A673 (cell line): ENCODE measurements at regions not wholly inside any gene's neighbourhood (a gene's known extent, or its start where the extent isn't known, plus 50 kb on each side); places are given as distances from the start of the nearest gene placed in this dataset.

Source experiments
- BruUV-seq: library from RNA; stranded (reverse); fragments of 400-500 nt; replicated peaks from 2 replicates; lab custom pipeline; 2021; lab: Mats Ljungman, UMichigan
- CTCF ChIA-PET: fragments of 300-600 bp; sonication (Branson Sonifier 250); formaldehyde crosslinking; loops from one replicate; lab custom pipeline; 2022; ENCODE audit warnings: antibody characterized with exemption; lab: Charles Lee
- POLR2A ChIA-PET: fragments of 300-600 bp; sonication (Branson Sonifier 250); formaldehyde crosslinking; loops from one replicate; lab custom pipeline; 2022; ENCODE audit warnings: antibody characterized with exemption; ENCODE audit not compliant: low non-redundant PET; lab: Charles Lee
- DNase-seq: peaks from one replicate; pipeline ENCODE4 v3.0.0-alpha.2; 2015; ENCODE audit warnings: low spot score
- H3K27ac ChIP-seq: fragments of 200-600 bp; sonication (generic); 2 replicates; pipeline ENCODE4 v1.5.1; 2016; ENCODE audit warnings: mixed run types, low read depth, mild to moderate bottlenecking, mixed read lengths, antibody characterized with exemption, low read length; ENCODE audit not compliant: poor library complexity, severe bottlenecking
- H3K27me3 ChIP-seq: fragments of 200-600 bp; sonication (generic); replicated peaks from 2 replicates; pipeline ENCODE4 v1.6.1; 2017; ENCODE audit warnings: mixed run types, low read depth, mild to moderate bottlenecking, mixed read lengths, antibody characterized with exemption, low read length; ENCODE audit not compliant: insufficient read depth, poor library complexity
- H3K36me3 ChIP-seq: fragments of 200-600 bp; sonication (generic); 2 replicates; pipeline ENCODE4 v1.6.1; 2016; ENCODE audit warnings: mixed run types, mild to moderate bottlenecking, mixed read lengths, antibody characterized with exemption, low read length; ENCODE audit not compliant: insufficient read depth, poor library complexity, severe bottlenecking
- H3K4me1 ChIP-seq: fragments of 200-600 bp; sonication (generic); 2 replicates; pipeline ENCODE4 v1.6.1; 2017; ENCODE audit warnings: mixed run types, mild to moderate bottlenecking, mixed read lengths, antibody characterized with exemption, low read length; ENCODE audit not compliant: insufficient read depth, poor library complexity, severe bottlenecking
- H3K4me3 ChIP-seq: fragments of 200-600 bp; sonication (generic); 2 replicates; pipeline ENCODE4 v1.5.1; 2016; ENCODE audit warnings: low read depth, mixed run types, mild to moderate bottlenecking, mixed read lengths, low read length; ENCODE audit not compliant: poor library complexity, severe bottlenecking
- H3K9me3 ChIP-seq: fragments of 200-600 bp; sonication (generic); 2 replicates; pipeline ENCODE4 v1.6.1; 2016; ENCODE audit warnings: mixed run types, low read depth, mild to moderate bottlenecking, mixed read lengths, antibody characterized with exemption, low read length; ENCODE audit not compliant: poor library complexity, severe bottlenecking
- EZH2 ChIP-seq: fragments of 200-600 bp; sonication (generic); IDR thresholded peaks from 2 replicates; pipeline ENCODE4 v1.6.1; 2017; ENCODE audit warnings: borderline replicate concordance, low read depth, mild to moderate bottlenecking, mixed read lengths, antibody characterized with exemption, low read length; ENCODE audit not compliant: poor library complexity, severe bottlenecking
- intact Hi-C: fragments of 100-400 bp; cut with micrococcal nuclease; formaldehyde crosslinking; loops from one replicate; pipeline ENCODE4 v1.10.0; 2022; ENCODE audit not compliant: unreplicated experiment
- TF ChIP-seq, protein P1 (sequence below): fragments of 300-800, 200-600 bp; sonication (generic); conservative IDR thresholded peaks from 2 replicates; pipeline ENCODE4 v1.5.1; 2017; ENCODE audit warnings: low read depth, mild to moderate bottlenecking, antibody characterized with exemption, low read length, moderate library complexity, mixed read lengths

DNA sequence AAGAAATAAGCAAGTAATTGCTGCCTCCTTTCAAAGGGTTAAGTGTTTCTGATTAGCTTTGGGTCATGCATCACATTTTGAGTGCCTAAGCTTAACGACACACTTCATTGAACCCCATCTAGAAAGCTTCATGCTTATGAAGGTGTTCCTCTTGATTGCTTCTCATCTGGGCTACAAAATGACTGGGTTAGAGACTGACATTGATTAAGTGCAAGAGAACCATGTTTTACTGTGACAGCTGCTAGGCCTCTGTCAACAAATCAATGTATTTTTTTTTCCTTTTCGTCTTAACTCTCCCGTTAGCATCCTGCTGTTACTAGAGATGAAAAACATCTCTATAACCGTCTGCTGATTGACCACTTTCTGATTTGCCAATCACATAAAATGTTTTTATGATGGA is 725.0 kb downstream of the TLE1 start:
- intact Hi-C loops, result no loop called here
- H3K36me3 ChIP-seq, result no peaks in the 10 kb centered on the region
- CTCF ChIA-PET, result no interaction called here
- no peaks in the 10 kb centered on the region for H3K27me3 ChIP-seq
- no peaks in the 10 kb centered on the region for H3K4me1 ChIP-seq
- no peak for DNase-seq
- H3K4me3 ChIP-seq, result no peak overlapping the region
- no peak overlapping the region for H3K27ac ChIP-seq
- no TSS peak for BruUV-seq
- TF ChIP-seq EZH2, result no peak
- TF ChIP-seq, protein P1, sequence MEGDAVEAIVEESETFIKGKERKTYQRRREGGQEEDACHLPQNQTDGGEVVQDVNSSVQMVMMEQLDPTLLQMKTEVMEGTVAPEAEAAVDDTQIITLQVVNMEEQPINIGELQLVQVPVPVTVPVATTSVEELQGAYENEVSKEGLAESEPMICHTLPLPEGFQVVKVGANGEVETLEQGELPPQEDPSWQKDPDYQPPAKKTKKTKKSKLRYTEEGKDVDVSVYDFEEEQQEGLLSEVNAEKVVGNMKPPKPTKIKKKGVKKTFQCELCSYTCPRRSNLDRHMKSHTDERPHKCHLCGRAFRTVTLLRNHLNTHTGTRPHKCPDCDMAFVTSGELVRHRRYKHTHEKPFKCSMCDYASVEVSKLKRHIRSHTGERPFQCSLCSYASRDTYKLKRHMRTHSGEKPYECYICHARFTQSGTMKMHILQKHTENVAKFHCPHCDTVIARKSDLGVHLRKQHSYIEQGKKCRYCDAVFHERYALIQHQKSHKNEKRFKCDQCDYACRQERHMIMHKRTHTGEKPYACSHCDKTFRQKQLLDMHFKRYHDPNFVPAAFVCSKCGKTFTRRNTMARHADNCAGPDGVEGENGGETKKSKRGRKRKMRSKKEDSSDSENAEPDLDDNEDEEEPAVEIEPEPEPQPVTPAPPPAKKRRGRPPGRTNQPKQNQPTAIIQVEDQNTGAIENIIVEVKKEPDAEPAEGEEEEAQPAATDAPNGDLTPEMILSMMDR, result no peak
- no peaks in the 10 kb centered on the region for H3K9me3 ChIP-seq
- POLR2A ChIA-PET, result no interaction called here

DNA sequence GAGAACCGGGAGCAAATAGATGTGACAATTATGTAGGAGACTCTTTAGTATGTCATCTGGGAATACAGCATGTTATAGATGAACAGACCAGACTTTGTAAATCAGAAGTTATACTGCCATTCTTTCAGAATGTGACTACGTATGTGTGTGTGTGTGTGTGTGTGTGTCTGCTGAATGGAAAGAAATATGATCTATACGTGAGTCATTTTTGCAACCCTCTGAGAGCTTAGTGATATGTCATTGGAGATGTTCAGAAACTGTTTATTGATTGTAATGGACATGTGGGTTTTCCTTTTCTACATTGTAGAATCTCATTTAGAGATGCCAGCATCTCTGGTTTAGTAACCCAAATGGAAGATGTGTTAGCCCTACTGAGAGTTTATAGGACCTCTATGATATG is 731.5 kb downstream of the TLE1 start:
- Histone ChIP-seq H3K4me3 (no peak overlapping the region), H3K36me3 (no peaks in the 10 kb centered on the region), H3K27ac (no peak overlapping the region), H3K9me3 (no peaks in the 10 kb centered on the region), H3K4me1 (no peaks in the 10 kb centered on the region), H3K27me3 (no peaks in the 10 kb centered on the region)
- no peak for DNase-seq
- no TSS peak for BruUV-seq
- intact Hi-C loops, result no loop called here
- CTCF ChIA-PET, result no interaction called here
- TF ChIP-seq, protein P1, result no peak
- no peak for TF ChIP-seq EZH2
- POLR2A ChIA-PET, result no interaction called here

DNA sequence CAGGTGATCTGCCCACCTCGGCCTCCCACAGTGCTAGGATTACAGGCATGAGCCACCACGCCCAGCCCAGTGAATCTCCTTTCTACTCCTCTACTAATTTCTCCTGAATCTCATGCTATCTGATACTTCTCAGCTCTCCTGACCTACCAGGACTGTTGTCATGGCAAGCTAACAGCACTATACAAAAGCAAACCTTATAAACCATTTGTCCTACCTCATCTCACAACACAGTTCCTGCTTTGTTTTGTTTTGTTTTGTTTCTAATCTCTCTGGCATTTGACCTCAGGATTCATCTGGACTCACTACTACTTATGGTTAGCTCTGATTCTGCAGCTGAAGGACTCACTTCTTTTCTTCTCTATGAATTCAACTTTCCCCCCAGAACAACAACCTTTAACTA is 734.8 kb downstream of the TLE1 start:
- H3K36me3 ChIP-seq, result no peaks in the 10 kb centered on the region
- ChIA-PET CTCF (no interaction called here), POLR2A (no interaction called here)
- no peak overlapping the region for H3K27ac ChIP-seq
- no peak for DNase-seq
- TF ChIP-seq, protein P1, result no peak
- no peak for TF ChIP-seq EZH2
- no peaks in the 10 kb centered on the region for H3K4me1 ChIP-seq
- H3K27me3 ChIP-seq, result no peaks in the 10 kb centered on the region
- H3K4me3 ChIP-seq, result no peak overlapping the region
- H3K9me3 ChIP-seq, result no peaks in the 10 kb centered on the region
- BruUV-seq, result no TSS peak
- intact Hi-C loops, result no loop called here
